Activated B cell treated with CpG ODN at 0.5 μM for 24 hours (primary cell): ENCODE measurements at regions not wholly inside any gene's neighbourhood (a gene's known extent, or its start where the extent isn't known, plus 50 kb on each side); places are given as distances from the start of the nearest gene placed in this dataset.

Experiments
- ATAC-seq: fragments of 200-7000 bp; cut with Tn5 transposase; one replicate; pipeline ENCODE4 v1.10.0; 2021; ENCODE audit warnings: low read depth, mild to moderate bottlenecking, moderate library complexity
- CTCF ChIA-PET: fragments of 350-600 bp; sonication (Branson Sonifier 250); formaldehyde crosslinking; loops from one replicate; lab custom pipeline; 2021; ENCODE audit warnings: antibody characterized with exemption; lab: Charles Lee
- POLR2A ChIA-PET: fragments of 350-600 bp; sonication (Branson Sonifier 250); formaldehyde crosslinking; loops from one replicate; lab custom pipeline; 2021; ENCODE audit warnings: antibody characterized with exemption; lab: Charles Lee
- DNase-seq: peaks from one replicate; pipeline ENCODE4 v3.0.0; 2022
- H3K27ac Mint-ChIP-seq: one replicate; pipeline ENCODE4 v1.8.0; 2020; ENCODE audit warnings: mixed read lengths
- H3K27me3 Mint-ChIP-seq: one replicate; pipeline ENCODE4 v1.8.0; 2021; ENCODE audit warnings: mixed read lengths
- H3K36me3 Mint-ChIP-seq: one replicate; pipeline ENCODE4 v1.8.0; 2021; ENCODE audit warnings: low read depth, mixed read lengths
- H3K4me1 Mint-ChIP-seq: one replicate; pipeline ENCODE4 v1.8.0; 2021; ENCODE audit warnings: mixed read lengths
- H3K4me3 Mint-ChIP-seq: one replicate; pipeline ENCODE4 v1.8.0; 2020; ENCODE audit warnings: mild to moderate bottlenecking, mixed read lengths
- H3K9me3 Mint-ChIP-seq: one replicate; pipeline ENCODE4 v1.8.0; 2020; ENCODE audit warnings: mixed read lengths
- CTCF ChIP-seq: fragments of 200-600 bp; IDR thresholded peaks from one replicate; pipeline ENCODE4 v1.8.0; 2022; ENCODE audit warnings: antibody characterized with exemption, mild to moderate bottlenecking
- intact Hi-C: fragments of 100-400 bp; cut with micrococcal nuclease; formaldehyde crosslinking; loops from one replicate; pipeline ENCODE4 v1.15.1; 2024

GRCh38 chr2:51170273-51170672, 138.3 kb upstream of the NRXN1 start:
- Mint-ChIP-seq H3K27ac (no peak overlapping the region), H3K36me3 (no peaks in the 10 kb centered on the region), H3K4me1 (no peaks in the 10 kb centered on the region), H3K27me3 (no peaks in the 10 kb centered on the region), H3K4me3 (no peak overlapping the region), H3K9me3 (no peaks in the 10 kb centered on the region)
- ATAC-seq = no peak
- DNase-seq = no peak
- ChIA-PET CTCF (no interaction called here), POLR2A (no interaction called here)
- intact Hi-C loops = no loop called here
- TF ChIP-seq CTCF = no peak

GRCh38 chr2:51165534-51166260, 133.8 kb upstream of the NRXN1 start:
- Mint-ChIP-seq H3K27ac (no peak overlapping the region), H3K36me3 (no peaks in the 10 kb centered on the region), H3K9me3 (no peaks in the 10 kb centered on the region), H3K4me3 (no peak overlapping the region), H3K27me3 (no peaks in the 10 kb centered on the region), H3K4me1 (no peaks in the 10 kb centered on the region)
- DNase-seq (no peak), ATAC-seq (no peak)
- POLR2A ChIA-PET = no interaction called here
- intact Hi-C loops = no loop called here
- TF ChIP-seq CTCF = no peak
- CTCF ChIA-PET = no interaction called here

GRCh38 chr2:51158251-51158650, 126.3 kb upstream of the NRXN1 start:
- Mint-ChIP-seq H3K36me3 (no peaks in the 10 kb centered on the region), H3K27ac (no peak overlapping the region), H3K27me3 (no peaks in the 10 kb centered on the region), H3K9me3 (peaks cover 7% of the 10 kb centered on the region), H3K4me1 (no peaks in the 10 kb centered on the region), H3K4me3 (no peak overlapping the region)
- no peak for TF ChIP-seq CTCF
- DNase-seq (no peak), ATAC-seq (no peak)
- CTCF ChIA-PET = no interaction called here
- POLR2A ChIA-PET = no interaction called here
- intact Hi-C loops = no loop called here

GRCh38 chr2:51153236-51153635, 121.3 kb upstream of the NRXN1 start:
- POLR2A ChIA-PET = no interaction called here
- intact Hi-C loops = no loop called here
- TF ChIP-seq CTCF = no peak
- Mint-ChIP-seq H3K4me3 (no peak overlapping the region), H3K9me3 (peaks cover 7% of the 10 kb centered on the region), H3K27ac (no peak overlapping the region), H3K4me1 (no peaks in the 10 kb centered on the region), H3K27me3 (no peaks in the 10 kb centered on the region), H3K36me3 (no peaks in the 10 kb centered on the region)
- DNase-seq (no peak), ATAC-seq (no peak)
- CTCF ChIA-PET = no interaction called here

GRCh38 chr2:51151490-51152140, 119.7 kb upstream of the NRXN1 start:
- ATAC-seq (no peak), DNase-seq (no peak)
- H3K27ac Mint-ChIP-seq = no peak overlapping the region
- no peaks in the 10 kb centered on the region for H3K4me1 Mint-ChIP-seq
- POLR2A ChIA-PET = no interaction called here
- CTCF ChIA-PET = no interaction called here
- no peak overlapping the region for H3K4me3 Mint-ChIP-seq
- H3K9me3 Mint-ChIP-seq = peaks cover 4% of the 10 kb centered on the region
- intact Hi-C loops = no loop called here
- TF ChIP-seq CTCF = no peak
- no peaks in the 10 kb centered on the region for H3K36me3 Mint-ChIP-seq
- no peaks in the 10 kb centered on the region for H3K27me3 Mint-ChIP-seq
